Loucy (cell line): ENCODE measurements at regions not wholly inside any gene's neighbourhood (a gene's known extent, or its start where the extent isn't known, plus 50 kb on each side); places are given as distances from the start of the nearest gene placed in this dataset.

ENCODE experiments used
- CTCF ChIP-seq: fragments of 200-600 bp; sonication (generic); conservative IDR thresholded peaks from 2 replicates; pipeline ENCODE4 v1.5.1; 2014; ENCODE audit warnings: mild to moderate bottlenecking, antibody characterized with exemption, low read length
- EZH2phosphoT487 ChIP-seq: fragments of 200-600 bp; IDR thresholded peaks from 2 replicates; pipeline ENCODE4 v1.6.1; 2018; ENCODE audit warnings: antibody characterized with exemption, mild to moderate bottlenecking, moderate library complexity, borderline replicate concordance

GRCh38 chr16:86320237-86320595 lies 190.1 kb upstream of the FOXF1 start:
- TF ChIP-seq EZH2phosphoT487 (no peak), CTCF (no peak)
